ENCODE measurements at regions not wholly inside any gene's neighbourhood (a gene's known extent, or its start where the extent isn't known, plus 50 kb on each side); places are given as distances from the start of the nearest gene placed in this dataset.

DNA sequence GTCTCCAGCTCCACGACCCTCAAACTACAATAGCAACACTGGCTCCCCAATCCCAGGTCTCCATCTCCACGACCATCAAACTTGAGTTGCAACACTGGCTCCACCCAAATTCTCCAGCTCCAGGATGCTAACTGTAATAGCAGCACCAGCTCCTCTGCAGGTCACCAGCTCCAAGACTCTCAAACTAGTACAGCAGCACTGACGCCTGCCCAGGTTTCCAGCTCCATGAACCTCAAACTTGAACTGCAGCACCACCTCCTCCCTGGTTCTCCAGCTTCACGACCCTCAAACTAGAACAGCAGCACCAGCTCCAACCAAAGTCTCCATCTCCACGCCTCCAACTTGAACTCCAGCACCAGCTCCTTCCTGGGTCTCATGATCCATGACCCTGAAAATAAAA is 353.8 kb downstream of the PREX1 start:
- in situ Hi-C loops (cut with HindIII; ENCODE audit: low pct_ligation_motif_present, low pct_unique_long_range_greater_than_20kb, low sequenced_read_pairs): no loop called here
- no peak for DNase-seq

DNA sequence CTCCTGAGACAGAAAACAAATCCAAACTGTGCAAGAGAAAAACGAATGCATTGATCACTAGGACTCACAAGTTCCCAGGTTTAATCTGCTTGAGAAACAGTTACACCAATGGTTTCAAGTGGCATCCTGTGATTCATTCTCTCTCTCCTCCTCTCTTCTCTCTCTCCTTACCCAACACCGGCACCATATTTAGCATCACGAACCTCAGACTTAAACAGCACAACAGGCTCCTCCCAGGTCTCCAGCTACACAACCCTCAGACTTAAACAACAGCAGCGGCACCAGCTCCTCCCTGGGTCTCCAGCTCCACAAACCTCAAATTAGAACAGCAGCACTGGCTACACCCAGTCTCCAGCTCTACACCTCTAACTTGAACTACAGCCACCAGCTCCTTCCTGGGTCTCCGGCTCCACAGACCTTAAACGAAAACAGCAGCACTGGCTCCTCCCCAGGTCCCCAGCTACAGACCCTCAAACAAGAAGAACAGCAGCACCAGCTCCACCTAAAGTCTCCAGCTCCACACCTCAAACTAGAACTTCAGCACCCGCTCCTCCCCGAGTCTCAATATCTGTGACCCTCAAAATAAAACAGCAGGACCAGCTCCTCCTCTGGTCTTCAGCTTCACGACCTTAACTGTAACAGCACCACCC is 355.9 kb downstream of the PREX1 start:
- in situ Hi-C loops (cut with HindIII; ENCODE audit: low pct_ligation_motif_present, low pct_unique_long_range_greater_than_20kb, low sequenced_read_pairs): no loop called here

DNA sequence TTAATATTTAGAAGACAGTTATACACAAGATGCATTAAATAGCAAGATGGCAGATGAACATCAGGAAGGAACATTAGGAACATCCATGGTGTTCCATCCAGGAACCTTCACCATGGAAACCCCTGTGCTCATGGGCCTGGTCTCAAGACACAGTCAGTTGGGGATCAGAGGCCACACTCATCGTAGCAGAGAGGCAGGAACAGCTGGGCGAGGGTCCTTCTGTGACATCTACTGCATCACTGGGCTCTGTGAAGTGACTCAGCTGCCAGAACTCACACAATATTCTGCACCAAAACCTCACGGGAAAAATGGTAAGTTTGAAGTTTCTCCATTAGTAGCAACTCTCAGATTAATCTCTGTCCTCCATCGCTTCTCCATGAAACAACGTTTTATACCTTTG is 356.6 kb downstream of the PREX1 start:
- in situ Hi-C loops (cut with HindIII; ENCODE audit: low pct_ligation_motif_present, low pct_unique_long_range_greater_than_20kb, low sequenced_read_pairs): no loop called here
- no peak for DNase-seq

More for the DNA sequence above, 355.9 kb downstream of the PREX1 start:
- DNase-seq: no peak

DNA sequence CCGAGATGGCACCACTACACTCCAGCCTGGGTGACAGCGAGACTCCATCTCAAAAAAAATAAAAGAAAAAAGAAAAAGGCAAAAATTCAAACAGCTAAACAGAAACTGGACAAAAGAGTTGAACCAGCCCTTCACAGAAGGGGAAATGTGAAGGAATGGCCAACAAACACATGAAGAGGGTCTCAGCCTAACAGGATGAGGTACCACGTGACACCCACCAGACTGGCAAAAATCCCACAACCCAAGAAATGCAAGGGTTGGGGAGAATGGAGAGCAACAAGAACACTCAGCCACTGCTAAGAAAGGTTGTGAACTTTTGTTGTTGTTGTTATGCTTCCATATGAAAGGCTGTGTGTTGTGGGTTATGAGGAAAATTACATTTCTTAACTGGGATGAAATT is 357.7 kb downstream of the PREX1 start:
- in situ Hi-C loops (cut with HindIII; ENCODE audit: low pct_ligation_motif_present, low pct_unique_long_range_greater_than_20kb, low sequenced_read_pairs): no loop called here
- no peak for DNase-seq

DNA sequence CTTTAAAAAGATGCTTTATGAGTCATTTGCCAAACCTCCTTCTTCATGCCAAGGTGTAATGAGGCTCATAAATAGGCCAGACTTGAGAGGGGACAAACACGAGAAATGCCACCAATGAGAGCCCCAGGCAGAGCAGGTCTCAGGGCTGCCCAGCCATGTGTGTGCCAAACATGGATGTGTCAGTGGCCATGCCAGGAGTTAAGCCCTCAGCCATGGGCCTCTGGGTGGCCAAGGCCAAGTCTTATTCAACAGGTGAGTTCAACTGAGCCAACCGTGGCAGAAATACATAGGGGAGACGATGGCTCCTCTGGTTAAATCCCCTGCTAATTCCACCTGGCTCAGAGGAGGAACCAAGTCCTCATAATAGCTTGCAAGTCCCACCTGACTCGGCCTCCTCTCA is 358.8 kb downstream of the PREX1 start:
- no peak for DNase-seq
- in situ Hi-C loops (cut with HindIII; ENCODE audit: low pct_ligation_motif_present, low pct_unique_long_range_greater_than_20kb, low sequenced_read_pairs): no loop called here

DNA sequence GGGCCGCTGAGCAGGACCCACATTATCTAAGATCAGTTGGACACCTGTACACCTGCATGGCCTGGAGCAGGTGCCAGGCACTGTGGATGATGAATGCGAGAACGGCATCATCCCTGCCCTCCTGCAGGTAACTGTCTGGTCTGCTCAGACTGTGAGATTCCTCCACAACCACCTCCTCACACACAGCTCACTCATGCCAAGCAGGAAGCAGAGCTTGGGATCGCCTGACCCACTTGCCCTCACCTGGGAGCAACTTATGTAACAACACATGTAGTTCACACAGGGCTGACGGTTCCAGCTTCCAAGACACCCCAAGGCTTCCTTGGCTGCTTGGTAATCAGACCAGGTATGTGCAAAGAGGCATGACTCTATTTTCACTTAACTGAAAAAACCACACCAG is 359.2 kb downstream of the PREX1 start:
- in situ Hi-C loops (cut with HindIII; ENCODE audit: low pct_ligation_motif_present, low pct_unique_long_range_greater_than_20kb, low sequenced_read_pairs): no loop called here
- no peak for DNase-seq

DNA sequence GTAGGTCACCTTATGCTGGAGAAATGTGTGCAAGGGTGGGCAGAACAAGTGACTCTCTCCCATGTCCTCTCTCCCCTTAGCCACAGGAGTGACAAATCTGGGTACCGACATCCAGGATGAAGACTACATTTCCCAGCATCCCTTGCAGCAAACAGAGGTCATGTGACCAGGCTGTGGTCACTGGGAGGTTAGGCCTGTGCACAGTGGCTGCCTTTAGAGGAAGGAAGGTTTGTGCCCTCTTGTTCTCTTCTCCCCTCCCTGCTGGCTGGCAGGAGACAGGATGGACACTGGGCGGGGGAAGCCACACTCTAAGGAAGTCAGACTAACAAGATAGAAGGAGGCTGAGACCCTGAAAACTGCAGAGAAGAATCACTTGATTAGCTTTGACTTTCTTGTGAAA is 360.2 kb downstream of the PREX1 start:
- in situ Hi-C loops (cut with HindIII; ENCODE audit: low pct_ligation_motif_present, low pct_unique_long_range_greater_than_20kb, low sequenced_read_pairs): no loop called here

DNA sequence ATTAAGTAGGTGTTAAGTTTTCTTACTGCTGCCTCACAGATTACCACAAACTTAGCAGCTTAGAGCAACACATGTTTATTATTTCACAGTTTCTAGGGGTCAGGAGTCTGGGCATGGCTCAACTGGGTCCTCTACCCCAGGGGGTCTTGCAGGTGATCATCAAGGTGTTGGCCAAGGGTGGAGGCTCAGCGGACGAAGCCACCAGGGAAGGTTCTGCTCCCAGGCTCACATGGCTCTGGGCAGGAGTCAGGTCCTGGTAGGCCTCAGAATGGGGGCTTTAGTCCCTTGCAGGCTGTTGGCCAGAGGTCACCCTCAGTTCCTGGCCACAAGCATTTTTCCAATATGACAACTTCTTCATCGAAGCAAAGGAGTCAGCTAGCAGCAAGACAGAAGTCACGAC is 362.5 kb downstream of the PREX1 start:
- DNase-seq: no peak
- in situ Hi-C loops (cut with HindIII; ENCODE audit: low pct_ligation_motif_present, low pct_unique_long_range_greater_than_20kb, low sequenced_read_pairs): no loop called here

More for the DNA sequence above, 360.2 kb downstream of the PREX1 start:
- DNase-seq: no peak

DNA sequence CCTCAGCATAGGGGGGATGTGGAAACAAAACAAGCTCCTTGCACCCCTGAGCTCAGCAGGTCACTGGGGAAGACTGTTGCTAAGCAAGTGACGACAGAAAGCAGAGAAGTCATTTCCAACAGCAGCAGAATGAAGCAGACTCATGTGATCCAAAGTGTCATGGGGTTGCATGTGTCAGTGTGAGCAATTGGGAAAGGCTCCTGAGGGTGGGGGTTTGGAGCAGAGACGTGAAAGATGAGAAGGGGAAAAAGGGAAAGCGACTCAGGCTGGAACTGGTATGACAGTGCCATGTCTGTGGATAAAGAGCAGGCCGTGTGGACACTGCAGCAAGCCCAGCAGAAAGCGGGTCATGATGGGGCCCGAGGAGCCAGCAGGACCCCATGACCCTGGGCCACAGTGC is 363.9 kb downstream of the PREX1 start:
- in situ Hi-C loops (cut with HindIII; ENCODE audit: low pct_ligation_motif_present, low pct_unique_long_range_greater_than_20kb, low sequenced_read_pairs): no loop called here
- DNase-seq: no peak

DNA sequence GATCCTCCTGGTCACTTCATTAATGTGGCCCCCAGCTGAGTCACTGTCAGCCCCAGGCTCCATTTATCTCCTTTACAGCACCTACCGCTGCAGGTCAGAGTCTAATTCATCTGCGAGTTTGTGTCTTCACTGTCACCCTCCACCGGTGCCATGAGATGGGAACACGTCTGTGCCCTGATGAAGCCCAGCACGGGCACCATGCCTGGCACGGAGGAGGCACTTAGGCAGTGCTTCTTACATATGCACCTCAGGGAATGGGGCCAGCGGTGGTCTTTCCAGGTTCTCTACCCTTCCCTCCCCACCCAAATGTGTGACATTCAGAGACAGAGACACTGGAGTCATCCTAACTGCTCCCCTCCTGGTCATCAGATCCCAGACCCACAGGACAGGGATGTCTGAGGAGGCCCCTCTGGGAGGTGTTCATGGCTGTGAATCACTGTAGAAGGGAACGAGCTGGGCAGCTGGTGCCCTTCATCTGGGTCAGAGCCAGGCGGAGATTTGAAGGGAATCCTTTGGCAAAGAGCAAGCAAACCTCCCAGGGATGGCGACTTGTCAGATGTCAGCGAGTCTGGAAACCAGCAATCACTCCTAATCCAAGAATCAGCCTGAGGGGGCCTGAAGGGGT is 364.6 kb downstream of the PREX1 start:
- in situ Hi-C loops (cut with HindIII; ENCODE audit: low pct_ligation_motif_present, low pct_unique_long_range_greater_than_20kb, low sequenced_read_pairs): no loop called here
- no peak for DNase-seq

DNA sequence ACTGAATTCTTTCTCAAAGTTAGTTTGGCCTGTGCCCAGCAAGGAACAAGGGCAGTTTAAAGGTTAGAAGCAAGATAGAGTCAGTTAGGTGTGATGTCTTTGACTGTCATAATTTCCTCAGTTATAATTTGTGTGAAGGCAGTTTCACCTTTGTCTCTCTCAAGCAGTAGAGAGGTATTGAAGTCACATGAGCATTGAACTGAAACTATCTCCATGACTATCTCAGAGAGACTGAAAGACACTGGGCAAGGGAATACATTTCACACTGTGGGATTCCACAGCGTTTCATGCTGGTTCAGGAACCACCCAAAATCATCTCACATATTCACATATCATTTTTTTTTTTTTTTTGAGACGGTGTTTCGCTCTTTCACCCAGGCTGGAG is 366.1 kb downstream of the PREX1 start:
- in situ Hi-C loops (cut with HindIII; ENCODE audit: low pct_ligation_motif_present, low pct_unique_long_range_greater_than_20kb, low sequenced_read_pairs): no loop called here
- DNase-seq: no peak

DNA sequence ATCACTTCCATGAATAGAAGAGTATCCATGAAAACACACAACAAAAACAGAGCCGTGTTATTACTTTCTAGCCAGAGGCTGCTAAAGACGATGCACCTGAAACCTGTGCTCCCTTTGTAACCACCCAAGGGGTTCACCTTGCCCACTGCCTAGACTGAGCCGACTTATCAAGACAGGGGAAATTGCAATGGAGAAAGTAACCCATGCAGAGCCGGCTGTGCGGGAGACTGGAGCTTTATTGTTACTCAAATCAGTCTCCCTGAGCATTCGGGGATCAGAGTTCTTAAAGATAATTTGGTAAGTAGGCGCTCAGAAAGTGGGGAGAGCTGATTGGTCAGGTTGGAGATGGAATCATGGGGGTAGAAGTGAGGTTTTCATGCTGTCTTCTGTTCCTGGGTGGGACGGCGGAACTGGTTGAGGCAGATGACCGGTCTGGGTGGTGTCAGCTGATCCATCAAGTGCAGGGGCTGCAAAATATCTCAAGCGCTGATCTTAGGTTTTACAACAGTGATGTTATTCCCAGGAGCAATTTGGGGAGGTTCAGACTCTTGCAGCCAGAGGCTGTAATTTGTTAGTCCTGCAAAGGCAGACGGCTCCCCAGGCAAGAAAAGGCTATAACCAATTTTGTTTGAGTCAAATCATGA is 366.6 kb downstream of the PREX1 start:
- in situ Hi-C loops (cut with HindIII; ENCODE audit: low pct_ligation_motif_present, low pct_unique_long_range_greater_than_20kb, low sequenced_read_pairs): no loop called here
- DNase-seq: no peak

DNA sequence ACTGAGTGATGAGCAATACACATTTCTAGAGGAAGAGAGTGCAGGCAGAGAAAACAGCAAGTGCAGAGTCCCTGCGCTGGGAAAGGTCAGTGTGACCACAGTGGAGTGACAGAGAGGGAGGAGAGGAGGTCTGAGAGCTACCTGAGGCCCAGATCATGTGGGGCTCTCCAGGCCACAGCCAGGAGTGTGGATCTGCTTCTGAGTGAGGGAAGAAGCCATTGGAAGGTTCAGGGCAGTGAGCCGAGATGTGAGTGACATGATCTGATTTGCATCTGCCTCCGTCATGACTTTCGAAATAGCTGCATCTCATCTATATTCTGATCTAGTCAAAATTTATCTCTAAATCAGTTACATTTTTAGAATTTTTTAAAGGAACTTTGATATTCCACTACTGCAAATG is 367.1 kb downstream of the PREX1 start:
- no peak for DNase-seq
- in situ Hi-C loops (cut with HindIII; ENCODE audit: low pct_ligation_motif_present, low pct_unique_long_range_greater_than_20kb, low sequenced_read_pairs): no loop called here

DNA sequence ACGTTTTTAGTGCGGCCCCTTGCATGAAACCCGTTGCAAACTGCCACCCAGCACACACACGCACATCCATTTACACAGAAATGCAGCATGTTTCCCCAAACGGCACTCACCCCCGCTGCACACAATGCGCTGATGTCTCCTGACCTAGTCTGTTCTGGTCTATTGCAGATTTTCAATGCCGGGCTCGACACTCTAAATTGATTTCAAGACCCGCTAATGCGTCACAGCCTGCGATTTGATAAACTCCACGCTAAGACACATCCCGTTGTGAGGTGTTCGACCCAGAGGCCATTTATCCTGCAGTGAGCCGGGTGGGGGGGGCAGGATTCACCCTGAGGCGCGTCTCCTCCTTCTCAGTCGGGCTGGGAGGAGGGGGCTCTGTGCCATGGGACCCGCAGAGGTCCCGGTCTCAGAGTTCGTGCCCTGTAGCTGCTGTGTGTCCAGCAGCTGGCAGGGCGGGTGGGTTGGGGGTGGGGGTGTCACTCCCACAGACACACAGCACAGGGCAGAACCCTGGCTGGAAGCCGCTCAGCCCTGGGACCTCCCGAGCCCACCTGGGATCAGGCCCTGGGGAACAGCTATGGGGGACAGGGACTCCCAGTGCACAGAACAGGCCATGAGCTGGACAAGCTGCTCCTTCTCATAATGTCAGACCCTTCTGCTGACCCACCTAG is 367.9 kb downstream of the PREX1 start:
- DNase-seq: no peak
- in situ Hi-C loops (cut with HindIII; ENCODE audit: low pct_ligation_motif_present, low pct_unique_long_range_greater_than_20kb, low sequenced_read_pairs): no loop called here

DNA sequence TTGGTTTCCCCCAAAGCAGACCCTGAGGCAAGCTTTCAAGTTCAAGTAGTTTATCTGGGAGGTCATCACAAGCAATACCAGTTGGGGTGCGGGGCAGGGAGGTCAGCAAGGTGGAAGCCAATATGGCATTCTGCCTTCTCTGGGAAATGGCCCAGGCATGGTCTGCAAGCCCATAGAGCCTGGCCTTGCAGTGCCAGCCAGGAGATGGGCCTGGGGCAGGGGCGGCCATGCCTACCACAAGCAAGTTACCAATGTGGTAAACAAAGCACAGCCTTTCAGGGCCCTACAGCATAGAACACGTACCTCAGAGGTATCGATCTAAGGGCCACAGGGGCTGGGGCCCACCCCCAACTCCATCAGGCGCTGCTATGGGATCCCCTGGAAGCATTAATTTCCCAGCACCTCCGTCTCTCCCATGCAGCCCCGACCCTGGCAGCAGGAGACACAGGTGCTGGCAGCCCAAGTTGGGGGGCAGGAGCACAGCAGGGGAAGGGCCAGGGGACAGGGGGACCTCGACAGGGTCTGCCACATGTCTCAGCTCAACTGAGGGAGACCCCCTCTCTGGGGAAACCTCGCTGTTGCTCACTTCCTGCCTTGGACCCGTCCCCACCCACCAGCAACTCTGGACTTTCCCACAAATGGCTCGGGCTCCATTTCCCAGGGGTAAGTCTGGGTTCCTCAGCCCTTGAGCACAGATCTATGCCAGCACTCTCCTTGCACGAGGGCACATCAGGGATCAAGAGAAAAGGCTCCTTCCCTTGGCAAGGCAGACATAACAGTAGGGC is 369.0 kb downstream of the PREX1 start:
- in situ Hi-C loops (cut with HindIII; ENCODE audit: low pct_ligation_motif_present, low pct_unique_long_range_greater_than_20kb, low sequenced_read_pairs): no loop called here
- no peak for DNase-seq

DNA sequence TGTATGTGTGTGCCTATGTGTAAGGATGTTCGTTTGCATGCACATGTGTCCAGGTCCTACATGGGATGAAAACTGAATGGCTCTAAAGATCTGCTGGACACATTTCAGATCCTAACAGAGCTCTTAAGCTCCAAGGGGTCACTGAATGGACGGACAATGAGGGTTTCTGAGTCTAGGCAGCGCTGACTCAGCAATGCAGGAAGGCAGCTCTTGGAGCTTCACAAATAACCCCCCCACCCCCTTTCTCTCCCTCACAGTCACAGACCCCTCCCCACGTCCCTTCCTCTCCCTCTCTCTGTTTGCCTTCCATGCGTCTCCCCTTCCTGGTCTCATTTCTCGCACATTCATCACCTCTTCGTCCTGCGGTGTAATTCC is 369.8 kb downstream of the PREX1 start:
- DNase-seq: no peak
- in situ Hi-C loops (cut with HindIII; ENCODE audit: low pct_ligation_motif_present, low pct_unique_long_range_greater_than_20kb, low sequenced_read_pairs): no loop called here

DNA sequence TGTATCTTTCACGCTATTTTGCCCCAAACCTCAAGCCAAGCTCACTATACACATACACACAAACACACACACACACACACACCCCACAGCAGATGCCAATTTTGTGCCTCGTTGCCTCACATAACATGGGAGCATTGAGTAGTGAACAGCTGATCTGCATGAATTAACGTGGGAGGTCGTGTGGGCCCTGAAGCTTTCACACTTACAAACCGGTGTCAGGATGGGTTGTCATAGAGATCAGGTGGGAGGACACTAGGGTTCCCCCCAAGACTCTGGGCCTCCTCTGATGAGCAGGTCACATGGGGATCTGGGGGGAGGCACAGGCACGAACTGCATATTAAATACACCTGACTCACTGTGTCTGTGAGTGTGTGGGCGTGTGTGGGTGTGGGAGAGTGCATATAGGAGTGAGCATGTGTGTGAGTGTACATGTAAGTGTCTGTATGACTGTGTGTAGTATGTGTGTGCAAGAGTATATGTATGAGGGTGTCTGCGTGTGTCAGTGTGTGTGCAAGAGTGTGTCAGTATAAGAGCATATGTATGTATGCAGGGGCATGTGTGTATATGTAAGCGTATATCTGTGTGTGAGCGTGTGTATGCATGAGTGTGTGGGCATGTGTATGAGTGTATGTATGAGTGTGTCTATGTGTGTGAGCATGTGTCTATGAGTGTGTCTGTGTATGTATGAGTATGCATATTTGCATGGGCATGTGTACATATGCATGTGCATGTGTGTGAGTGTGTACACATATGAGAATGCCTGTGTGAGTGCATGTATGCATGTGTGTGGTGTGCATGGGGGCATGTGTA is 370.4 kb downstream of the PREX1 start:
- in situ Hi-C loops (cut with HindIII; ENCODE audit: low pct_ligation_motif_present, low pct_unique_long_range_greater_than_20kb, low sequenced_read_pairs): no loop called here
- DNase-seq: no peak
